NCI-H2107 treated with DMSO at 0.1 percent for 48 hours (cell line): ENCODE measurements at regions not wholly inside any gene's neighbourhood (a gene's known extent, or its start where the extent isn't known, plus 50 kb on each side); places are given as distances from the start of the nearest gene placed in this dataset.

Experiments
- DNase-seq: peaks from one replicate; lab custom pipeline; 2025; ENCODE audit not compliant: unreplicated experiment; lab: John Stamatoyannopoulos, UW

DNA sequence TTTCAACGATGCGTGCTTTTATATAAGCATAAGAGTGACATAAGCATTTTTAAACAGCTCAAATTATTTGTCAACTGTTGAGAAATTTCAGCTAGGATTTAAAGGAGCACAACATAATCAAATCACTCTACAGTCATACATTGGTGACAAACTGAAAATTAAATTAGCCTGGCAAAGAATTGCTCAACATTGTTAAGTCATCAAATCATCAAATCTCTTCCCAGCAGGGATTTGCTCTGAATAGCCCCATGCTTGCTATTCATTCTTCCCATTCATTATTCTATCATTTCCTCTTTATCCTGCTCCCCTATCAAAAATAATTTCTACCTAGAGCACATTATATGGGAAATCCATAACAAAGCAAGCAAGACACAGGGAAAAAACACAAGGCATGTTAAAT, 198.7 kb upstream of the LUZP2 start:
- DNase-seq, result no peak

DNA sequence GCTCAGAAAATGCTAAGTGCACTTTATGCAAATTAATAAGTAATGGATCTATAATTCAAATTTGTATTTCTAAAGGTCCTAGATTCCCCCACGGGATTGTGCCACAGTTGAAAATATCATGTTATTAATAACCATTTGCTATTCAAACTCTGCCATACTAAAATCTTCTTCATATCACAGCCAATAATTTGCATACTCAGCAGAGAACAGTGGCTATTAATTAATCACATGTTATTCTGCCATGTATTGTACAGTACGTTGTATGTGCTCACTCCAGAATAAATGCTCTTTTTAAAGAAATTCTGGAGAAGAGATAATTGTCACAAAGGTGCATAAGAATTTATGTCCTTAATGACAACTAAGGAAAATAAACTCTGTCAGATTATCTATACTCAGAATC, 184.9 kb upstream of the LUZP2 start:
- no peak for DNase-seq

DNA sequence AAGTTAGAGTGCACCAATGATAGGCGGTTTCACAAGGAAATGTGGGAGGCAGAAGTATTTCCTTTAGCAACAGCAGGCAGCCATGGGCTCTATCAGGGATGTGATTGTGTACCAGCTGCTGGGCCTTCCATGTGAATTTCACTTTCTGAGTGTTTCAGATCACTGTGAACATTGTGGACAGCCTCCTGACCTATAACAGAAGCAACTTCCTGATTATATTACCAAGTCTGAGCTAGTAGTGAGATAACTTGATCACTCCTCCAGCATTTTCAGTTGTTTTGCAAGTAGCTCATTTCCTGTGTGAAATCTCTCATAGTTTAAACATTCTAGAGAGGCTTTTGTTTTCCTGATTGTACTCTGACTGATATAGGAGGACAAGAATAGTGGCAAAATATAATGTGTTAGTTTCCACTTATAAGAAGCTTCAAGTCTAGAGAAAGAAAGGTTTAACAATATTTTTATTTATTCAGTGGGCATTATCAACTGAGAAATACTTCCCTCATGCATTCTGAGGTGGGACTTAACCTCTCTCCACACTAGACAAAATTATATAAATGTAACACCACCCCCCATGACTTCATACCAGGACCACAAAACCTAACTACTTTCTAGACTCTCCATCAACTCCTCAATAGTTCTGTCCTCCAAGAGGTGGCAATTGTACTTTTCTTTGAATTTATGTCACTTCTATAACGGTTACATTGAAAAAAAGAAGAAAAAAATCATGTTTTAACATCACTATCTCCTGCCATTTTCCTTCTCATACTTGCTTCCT, 184.2 kb upstream of the LUZP2 start:
- no peak for DNase-seq

DNA sequence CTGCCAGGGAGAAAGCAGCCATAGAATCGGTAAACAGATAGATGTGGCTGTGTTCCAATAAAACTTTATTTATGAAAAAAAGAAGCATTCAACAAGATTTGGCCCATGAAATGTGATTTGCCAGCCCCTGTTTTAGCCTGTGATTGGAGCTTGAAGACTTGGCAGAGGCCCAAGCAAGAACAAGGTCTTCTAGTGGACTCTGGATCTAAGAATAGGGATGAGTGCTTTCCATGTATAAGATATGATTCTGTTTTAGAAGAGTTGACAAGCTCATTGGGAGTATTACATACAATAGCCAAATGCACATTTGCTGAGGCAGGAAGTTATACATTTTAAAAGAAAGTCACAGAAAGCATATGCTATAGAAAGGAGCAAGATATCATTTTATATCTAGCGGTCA, 175.6 kb upstream of the LUZP2 start:
- DNase-seq, result no peak

DNA sequence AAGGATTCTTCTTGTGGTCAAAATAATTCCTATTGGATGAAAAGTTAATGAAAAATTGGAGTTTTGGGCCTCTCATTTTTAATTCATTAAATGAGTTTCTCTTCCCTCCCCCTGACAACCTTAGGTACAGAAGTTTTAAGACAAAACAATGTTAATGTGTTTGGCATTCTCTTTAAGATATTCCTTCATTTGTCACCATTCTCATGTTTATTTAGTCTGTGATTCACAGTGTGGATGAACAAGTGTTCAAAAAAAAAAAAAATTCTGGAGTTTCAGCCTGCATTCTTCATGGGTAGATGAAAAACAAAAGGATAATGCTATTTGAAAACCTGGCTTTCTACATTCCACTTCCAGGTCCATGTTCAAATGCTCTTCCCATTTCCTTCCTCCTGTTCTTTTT, 172.6 kb upstream of the LUZP2 start:
- no peak for DNase-seq

DNA sequence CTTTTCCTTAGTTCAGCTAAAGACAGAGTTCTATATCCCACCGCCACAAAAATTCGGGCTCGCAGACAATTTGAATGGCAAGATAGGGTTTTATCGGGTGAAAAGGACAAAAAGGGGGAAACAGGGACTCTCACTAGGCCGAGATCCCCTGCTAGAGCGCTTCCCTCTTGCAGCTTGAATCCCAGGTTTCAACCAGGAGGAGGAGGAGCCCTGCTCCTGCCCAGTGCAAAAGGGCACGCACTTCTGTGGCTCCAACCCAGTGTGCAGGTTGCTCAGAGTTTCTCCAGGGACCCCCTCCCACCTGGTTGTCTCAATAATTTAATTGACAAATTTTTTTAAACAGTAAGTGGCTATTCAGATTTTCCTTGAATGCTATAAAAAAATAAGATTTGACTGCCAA, 152.6 kb upstream of the LUZP2 start:
- no peak for DNase-seq

DNA sequence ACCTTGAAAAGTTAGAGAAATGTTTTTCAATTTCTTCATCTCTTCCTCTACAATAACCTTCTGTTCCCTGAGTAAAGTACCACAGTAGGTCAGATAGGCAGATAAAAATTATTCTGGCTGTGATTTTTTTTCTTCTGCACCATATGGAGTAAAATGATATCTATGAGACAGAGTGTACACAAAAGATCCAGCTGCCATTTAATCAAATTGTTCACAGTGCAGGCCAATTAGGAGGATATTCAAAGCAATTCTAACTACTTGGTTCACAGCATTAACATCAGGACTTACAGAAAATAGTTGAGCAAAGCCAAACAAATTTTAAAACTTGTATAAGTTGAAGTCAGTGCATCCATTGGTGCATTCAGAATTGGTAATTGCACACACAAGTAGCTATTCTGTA, 147.9 kb upstream of the LUZP2 start:
- no peak for DNase-seq

DNA sequence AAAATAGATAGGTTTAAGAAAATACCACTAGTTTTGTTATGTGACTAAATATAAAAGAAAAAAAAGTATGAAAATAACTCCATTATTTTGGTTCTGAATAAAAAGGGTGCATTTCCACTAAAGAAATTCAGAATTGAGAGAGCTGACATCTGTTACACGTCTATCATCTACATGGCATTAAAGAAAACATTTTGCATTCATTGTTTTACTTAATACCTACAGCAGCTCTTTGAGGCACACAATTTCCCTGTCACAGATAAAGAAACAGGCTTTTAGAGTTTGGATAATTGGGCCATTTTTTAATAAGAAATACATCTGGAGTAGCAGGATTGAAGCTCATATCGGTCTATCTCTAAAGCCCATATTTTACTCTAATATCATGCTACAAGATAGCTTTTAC, 145.7 kb upstream of the LUZP2 start:
- DNase-seq, result no peak

DNA sequence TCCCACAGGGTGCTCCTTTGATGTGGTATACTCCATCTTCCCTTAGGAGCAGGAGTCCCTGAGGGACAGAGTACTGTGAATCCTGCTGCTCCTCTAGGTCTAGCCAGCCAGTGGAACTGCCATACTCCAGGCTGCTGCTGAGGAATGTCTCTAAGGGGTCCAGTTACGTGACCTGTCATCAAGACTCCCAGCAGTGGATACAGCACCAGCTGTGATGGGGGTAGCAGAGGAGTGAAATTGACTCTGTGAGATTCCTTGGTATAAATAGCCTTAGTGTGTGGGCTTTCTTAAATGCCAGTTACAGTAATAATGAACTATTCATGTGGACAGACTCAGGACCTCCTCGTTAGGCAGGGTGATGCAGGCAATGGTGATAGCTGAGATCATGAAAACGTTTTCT, 140.4 kb upstream of the LUZP2 start:
- no peak for DNase-seq

DNA sequence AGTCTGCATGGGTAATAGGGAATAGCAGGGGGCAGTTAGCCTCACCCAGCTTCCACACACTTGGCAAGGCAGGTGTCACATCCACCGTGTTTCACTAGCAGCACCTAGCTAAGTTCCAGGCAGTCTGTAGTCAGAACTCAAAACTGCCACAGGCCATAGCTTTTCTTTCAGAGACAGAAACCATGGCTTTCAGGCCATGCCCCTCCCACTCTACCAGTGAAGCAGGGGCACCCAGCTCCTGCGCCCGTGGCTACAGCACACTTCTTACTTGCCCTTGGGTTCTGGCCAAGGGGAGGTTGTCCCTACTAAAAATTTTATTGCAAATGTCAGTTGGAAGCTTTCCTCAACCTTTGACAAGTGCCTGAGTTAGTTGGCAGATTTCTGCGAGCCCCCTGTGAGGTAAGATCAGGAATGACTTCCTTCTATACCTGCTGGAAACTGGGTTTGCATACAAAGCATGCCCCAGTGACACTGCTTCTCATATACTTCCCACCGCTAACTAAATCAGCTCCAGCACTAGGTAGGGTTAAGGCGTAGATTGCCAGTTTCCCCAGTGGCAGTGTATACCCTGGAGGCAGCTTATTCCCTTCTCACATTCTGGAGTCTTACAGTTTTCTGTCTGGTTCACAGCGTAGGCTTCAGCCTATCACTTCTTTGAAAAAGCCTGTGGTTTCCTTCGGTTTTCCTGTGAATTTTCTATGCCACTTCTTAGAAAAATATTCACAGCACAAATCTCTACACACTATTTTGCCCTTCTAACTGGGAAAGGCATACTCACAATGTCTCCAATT, 139.0 kb upstream of the LUZP2 start:
- no peak for DNase-seq

DNA sequence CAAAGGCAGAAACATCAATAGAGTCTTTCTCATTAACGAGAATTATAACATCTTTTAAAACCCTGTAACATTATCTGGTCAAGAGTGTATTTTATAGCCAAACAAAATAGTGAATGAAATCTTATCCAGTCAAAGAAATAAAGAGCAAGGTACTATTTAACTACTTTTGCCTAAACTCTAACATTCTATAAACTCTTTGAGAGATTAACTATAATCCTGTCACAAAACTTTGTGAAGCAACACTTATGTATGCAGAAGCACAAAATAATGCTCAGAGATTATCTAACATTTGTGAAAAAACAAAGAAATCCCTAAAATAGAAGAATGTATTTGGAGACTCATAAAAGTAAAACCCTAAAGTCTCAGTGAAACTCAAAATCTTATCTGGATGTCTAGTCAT, 124.4 kb upstream of the LUZP2 start:
- DNase-seq, result no peak

DNA sequence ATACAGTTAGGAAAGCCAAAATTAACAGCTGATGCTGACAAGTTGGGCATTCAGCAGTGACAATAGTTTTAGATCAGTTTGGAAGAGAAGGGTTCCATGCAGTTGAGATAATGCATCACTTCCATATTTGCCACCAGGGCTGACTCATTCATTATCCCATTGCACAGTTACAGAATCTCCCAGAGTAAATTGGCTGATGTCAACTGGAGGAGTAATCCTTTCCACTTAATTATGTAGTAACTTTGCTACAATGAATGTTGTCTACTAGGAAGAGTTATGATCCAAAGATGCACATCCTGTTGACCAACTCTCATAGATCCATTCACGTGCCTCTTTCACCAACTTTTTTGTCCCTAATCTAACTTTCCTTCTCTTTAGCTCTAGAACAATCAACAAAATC, 123.3 kb upstream of the LUZP2 start:
- DNase-seq, result no peak

DNA sequence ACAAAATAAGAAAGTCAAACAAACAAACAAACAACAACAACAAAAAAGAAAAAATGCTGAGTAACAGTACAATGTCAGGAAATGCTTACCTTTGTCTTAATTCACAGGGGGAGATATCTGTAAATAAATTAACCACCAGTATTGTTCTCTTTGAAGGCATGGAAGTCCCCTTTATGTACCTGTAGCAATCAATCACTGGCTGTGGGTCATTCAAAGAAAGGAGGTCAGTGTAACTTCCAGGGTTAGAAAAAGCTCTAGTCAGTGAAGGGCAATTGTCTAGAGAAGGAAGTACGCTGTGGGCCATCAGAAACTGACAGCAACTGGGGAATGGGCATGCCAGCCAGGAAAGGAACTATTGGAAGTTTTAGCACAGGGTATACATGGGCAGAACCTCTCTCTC, 121.5 kb upstream of the LUZP2 start:
- no peak for DNase-seq

DNA sequence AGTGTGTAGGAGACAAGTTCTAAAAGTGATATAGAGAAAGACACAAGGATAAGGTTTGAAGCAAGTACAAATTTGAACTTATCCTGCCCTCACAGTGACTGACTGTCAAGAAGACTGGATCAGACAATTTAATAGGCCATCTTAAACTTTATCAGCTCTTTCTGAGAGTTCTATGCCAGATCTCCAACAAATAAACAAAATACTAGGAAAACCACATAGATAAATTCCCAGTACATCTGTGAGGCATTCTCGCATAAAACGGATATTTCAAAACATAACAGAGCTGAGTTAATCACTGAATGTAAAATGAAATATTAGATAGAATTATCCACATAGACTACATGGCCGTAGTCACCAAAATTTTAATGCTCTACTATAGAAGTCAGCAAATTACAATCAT, 120.9 kb upstream of the LUZP2 start:
- no peak for DNase-seq

DNA sequence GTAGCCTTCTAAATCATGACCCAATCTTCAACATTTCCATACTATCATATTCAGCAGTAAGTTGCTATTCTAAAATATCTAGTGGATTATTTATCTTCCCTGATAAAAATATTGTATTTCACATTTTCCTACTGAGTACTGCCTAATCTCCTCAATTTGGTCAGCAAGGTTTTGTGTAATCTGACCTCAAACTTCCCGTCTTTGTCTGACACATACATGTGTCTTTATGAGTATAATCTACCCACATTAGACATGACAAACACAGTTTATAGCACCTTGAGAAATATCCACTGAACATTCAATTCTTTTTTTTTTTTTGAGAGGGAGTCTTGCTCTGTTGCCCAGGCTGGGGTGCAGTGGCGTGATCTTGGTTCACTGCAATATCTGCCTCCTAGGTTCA, 113.7 kb upstream of the LUZP2 start:
- no peak for DNase-seq

DNA sequence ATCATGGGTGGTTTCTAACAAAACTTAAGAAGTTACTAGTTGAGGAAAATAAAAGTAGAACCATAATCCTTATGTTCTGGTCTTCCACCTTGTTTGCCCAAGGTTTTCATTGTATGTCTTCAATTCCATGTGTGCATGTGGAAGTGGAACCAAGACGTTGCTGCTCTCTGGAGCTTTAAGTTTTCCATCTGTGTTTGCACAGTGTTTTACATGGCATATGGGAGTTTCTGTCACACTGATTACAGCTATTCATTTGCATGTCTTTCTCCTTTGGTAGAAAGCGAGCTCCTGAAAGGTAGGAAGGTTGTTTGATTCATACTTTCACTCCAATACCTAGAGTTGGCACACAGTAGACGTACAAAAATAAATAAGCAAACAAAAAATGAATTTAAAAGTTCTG, 112.6 kb upstream of the LUZP2 start:
- no peak for DNase-seq

DNA sequence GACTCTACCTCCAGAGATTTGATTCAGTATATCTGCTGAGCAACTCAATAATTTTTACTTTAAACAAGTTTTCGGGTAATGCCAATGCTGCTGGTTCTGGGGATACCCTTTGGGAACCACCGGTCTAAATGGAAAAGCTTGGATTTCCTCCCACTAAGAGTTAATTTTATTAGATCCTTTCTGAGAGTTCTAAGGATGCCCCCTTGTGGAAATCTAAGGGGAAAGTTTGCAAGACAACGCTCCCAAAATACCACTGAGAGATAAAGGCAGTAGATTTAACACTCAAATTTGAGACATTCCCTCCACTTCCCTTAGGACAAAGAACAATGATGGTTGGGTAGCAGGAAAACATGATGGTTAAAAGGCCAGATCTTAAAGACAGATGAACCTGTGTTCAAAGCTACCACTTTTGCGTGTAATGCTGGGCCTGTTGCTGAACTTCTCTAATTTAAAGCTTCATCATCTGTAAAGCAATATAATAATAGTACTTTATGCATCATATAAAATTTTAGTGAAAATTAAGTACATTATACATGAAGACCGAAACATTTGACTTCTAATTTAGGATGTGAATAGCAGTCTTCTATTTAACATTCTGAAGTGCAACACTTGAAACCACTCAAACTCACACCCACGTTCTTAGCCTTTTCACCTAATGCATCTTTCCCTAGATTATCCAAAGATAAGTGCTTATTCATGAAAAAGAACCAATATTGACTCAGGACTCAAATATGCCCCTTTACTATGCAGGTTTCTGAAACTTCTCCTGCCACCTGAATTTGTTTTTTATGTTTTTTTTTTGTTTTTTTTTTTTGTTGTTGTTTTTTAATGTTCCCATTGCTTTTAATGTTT, 110.1 kb upstream of the LUZP2 start:
- DNase-seq, result no peak

DNA sequence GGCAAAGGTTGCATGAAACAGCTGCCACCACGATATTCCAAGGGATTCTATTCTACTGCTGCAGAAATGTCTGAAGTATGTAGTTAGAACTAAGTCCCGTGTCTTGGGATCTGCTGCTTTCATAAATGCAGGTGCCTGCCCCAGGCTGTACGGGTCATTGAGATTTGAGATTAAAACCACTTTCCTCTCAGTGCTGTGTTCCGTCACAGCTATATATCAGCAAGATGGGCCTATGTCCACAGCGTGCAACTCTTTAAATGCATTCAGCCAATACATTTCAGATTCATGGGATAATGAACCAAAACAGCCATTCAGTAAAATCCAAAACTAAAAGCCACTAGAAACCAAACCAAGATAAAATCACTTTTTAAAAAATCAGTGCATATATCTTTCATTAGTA, 107.3 kb upstream of the LUZP2 start:
- no peak for DNase-seq

DNA sequence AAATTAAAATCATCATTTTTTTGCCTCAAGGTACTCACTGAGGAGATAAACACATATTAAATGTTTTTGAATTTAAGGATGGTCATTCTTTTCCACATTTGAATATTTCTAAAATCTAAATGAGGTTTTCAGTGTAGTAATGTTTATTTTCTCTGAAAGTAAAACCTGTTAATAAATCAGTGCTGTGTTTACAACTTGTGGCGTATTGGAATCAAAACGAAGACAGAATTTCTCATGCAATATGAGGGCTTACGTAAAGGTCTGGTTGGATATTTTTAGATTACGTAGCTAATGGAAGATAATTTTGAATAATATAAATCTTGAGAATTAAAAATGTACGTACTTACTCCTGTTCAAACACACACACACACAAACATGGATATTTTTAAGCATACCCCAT, 106.8 kb upstream of the LUZP2 start:
- DNase-seq, result no peak

DNA sequence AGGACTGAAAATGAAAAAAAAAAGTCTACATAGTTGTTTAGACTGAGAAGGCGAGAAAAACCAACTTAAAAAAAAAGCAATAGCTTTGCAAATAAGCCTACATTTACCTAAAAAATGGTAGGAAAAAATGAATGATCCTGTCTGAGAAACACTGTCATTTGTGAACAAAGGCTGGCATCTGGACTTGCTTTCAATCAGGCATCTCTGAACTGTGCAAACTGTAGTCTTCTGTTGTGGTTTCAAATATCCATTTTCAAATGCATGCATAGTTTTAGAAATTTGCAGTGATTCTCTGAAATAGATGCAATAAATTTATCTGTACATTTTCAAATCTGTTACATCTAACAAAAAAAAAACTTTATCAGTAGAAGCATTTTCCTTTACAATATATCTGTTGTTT, 106.1 kb upstream of the LUZP2 start:
- DNase-seq, result no peak

DNA sequence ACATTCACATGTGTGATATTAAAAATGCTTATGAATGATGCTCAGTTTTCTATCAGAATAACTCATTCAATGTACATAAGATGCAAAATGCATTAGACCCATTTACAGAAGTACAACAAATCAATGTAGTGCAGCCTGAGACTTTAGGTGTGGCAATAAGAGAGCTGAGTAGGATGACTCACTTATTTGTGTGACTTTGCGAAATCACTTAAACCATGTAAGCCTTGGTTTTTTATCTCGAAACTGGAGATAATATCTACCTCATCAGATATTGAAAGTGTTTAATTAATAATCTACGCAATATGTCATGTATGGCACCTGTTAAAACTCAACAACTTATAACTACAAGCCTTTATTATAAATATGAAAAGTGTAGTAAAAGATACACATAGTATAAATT, 105.7 kb upstream of the LUZP2 start:
- DNase-seq, result no peak
